ENCODE measurements at regions not wholly inside any gene's neighbourhood (a gene's known extent, or its start where the extent isn't known, plus 50 kb on each side); places are given as distances from the start of the nearest gene placed in this dataset.

GRCh38 chr2:145599756-145600155, 1079.8 kb upstream of the ZEB2 start:
- intact Hi-C loops (cut with micrococcal nuclease), result no loop called here
- no peak for DNase-seq (ENCODE audit: low read depth, low spot score)
- ATAC-seq, result no peak
- ChIA-PET RAD21 (ENCODE audit: low non-redundant PET in 1 of 2, low total read pairs in 2 of 2, uncharacterized antibody in 2 of 2, unreplicated experiment in 2 of 2) (no interaction called here), CTCF (no interaction called here), POLR2A (no interaction called here)
- H3K4me2 ChIP-seq (ENCODE audit: low read length), result no peak overlapping the region
- BruUV-seq (replicated peaks), result no TSS peak
- TF ChIP-seq REST (IDR thresholded peaks at IDR 0.05; ENCODE audit: low read depth), result no peak
- no peak for TF ChIP-seq CTCF (IDR thresholded peaks at IDR 0.05 in 2 of 3, conservative IDR thresholded peaks at IDR 0.05 in 1 of 3; ENCODE audit: borderline replicate concordance in 1 of 3, insufficient read depth in 1 of 3, low read depth in 2 of 3, low read length in 2 of 3)
- no peak for TF ChIP-seq ATF3 (IDR thresholded peaks at IDR 0.05)
- TF ChIP-seq MAX (IDR thresholded peaks at IDR 0.05), result no peak
- no peak for TF ChIP-seq ZNF274 (IDR thresholded peaks at IDR 0.05; ENCODE audit: low read depth, low read length)
- TF ChIP-seq EZH2 (IDR thresholded peaks at IDR 0.05), result no peak
- TF ChIP-seq SRF (IDR thresholded peaks at IDR 0.05; ENCODE audit: low read depth), result no peak
- TF ChIP-seq FOSL1 (IDR thresholded peaks at IDR 0.05; ENCODE audit: low read depth), result no peak
- no peak for TF ChIP-seq ZFX (IDR thresholded peaks at IDR 0.05)
- H3K4me3 ChIP-seq (replicated peaks in 1 of 2; ENCODE audit: low read depth in 1 of 2, low read length in 2 of 2), result no peak overlapping the region
- H3K9me2 ChIP-seq (ENCODE audit: insufficient read depth), result no peaks in the 10 kb centered on the region
- no peaks in the 10 kb centered on the region for H4K20me1 ChIP-seq (ENCODE audit: insufficient read depth)
- H3K9ac ChIP-seq (ENCODE audit: low read length), result no peak overlapping the region
- no peak overlapping the region for H3K27ac ChIP-seq (ENCODE audit: low read depth, low read length)
- H2AFZ ChIP-seq (ENCODE audit: low read depth, low read length, poor library complexity, severe bottlenecking), result no peak overlapping the region
- H3K9me3 ChIP-seq (ENCODE audit: control insufficient read depth in 1 of 2, insufficient read depth in 1 of 2, low read depth in 1 of 2, low read length in 2 of 2), result no peaks in the 10 kb centered on the region
- H3K27me3 ChIP-seq (ENCODE audit: insufficient read depth, low read length), result no peaks in the 10 kb centered on the region
- H3K36me3 ChIP-seq (ENCODE audit: control insufficient read depth in 1 of 2, insufficient read depth in 2 of 2, low read length in 2 of 2), result no peaks in the 10 kb centered on the region
- H3K79me2 ChIP-seq (ENCODE audit: insufficient read depth, low read length), result no peaks in the 10 kb centered on the region
- H3K4me1 ChIP-seq (ENCODE audit: control insufficient read depth in 1 of 2, insufficient read depth in 2 of 2, low read length in 2 of 2), result no peaks in the 10 kb centered on the region
